Skin epidermis (tissue), 12 donors: ENCODE measurements at regions not wholly inside any gene's neighbourhood (a gene's known extent, or its start where the extent isn't known, plus 50 kb on each side); places are given as distances from the start of the nearest gene placed in this dataset.
"Not testable (repeated sequence)": the region's sequence is repeated elsewhere in the genome, so short reads cannot be mapped to it uniquely, and the experiment has no call there.

Experiments
- H3K27ac ChIP-seq, 21 experiments: fragments of 200-600 bp; sonication (generic) in 11 of 21; one replicate each; pipeline ENCODE4 v1.5.0; 2020; ENCODE audit warnings: mild to moderate bottlenecking in 3 of 21, inconsistent platforms in 2 of 21, moderate library complexity in 2 of 21
- H3K4me3 ChIP-seq, 7 experiments: fragments of 200-600 bp; sonication (generic) in 2 of 7; one replicate each; pipeline ENCODE4 v1.5.0; 2020; ENCODE audit warnings: inconsistent platforms in 2 of 7, mild to moderate bottlenecking in 2 of 7, moderate library complexity in 1 of 7

GRCh38 chr1:232177438-232177837 lies 452.5 kb downstream of the SIPA1L2 start:
- no peak overlapping the region for H3K4me3 ChIP-seq
- H3K27ac ChIP-seq, result no peak overlapping the region

GRCh38 chr1:232176222-232176621 lies 453.7 kb downstream of the SIPA1L2 start:
- Histone ChIP-seq H3K4me3 (no peak overlapping the region), H3K27ac (no peak overlapping the region)

- H3K4me3 ChIP-seq, result no peak overlapping the region
- no peak overlapping the region for H3K27ac ChIP-seq
Measured at GRCh38 chr1:232174306-232174705, 455.6 kb downstream of the SIPA1L2 start.

- no peak overlapping the region for H3K27ac ChIP-seq
- no peak overlapping the region for H3K4me3 ChIP-seq
Measured at GRCh38 chr1:232172563-232172962, 457.4 kb downstream of the SIPA1L2 start.

- H3K4me3 ChIP-seq, result no peak overlapping the region
Measured at GRCh38 chr1:232170909-232171308, 459.0 kb downstream of the SIPA1L2 start.

GRCh38 chr1:232169436-232169835 lies 460.5 kb downstream of the SIPA1L2 start:
- no peak overlapping the region for H3K27ac ChIP-seq
- no peak overlapping the region for H3K4me3 ChIP-seq

More at GRCh38 chr1:232170909-232171308, 459.0 kb downstream of the SIPA1L2 start:
- no peak overlapping the region for H3K27ac ChIP-seq

- H3K27ac ChIP-seq, result no peak overlapping the region
Measured at GRCh38 chr1:232168508-232168907, 461.4 kb downstream of the SIPA1L2 start.

GRCh38 chr1:232166942-232167341 lies 463.0 kb downstream of the SIPA1L2 start:
- Histone ChIP-seq H3K4me3 (no peak overlapping the region), H3K27ac (no peak overlapping the region)

More at GRCh38 chr1:232168508-232168907, 461.4 kb downstream of the SIPA1L2 start:
- H3K4me3 ChIP-seq, result no peak overlapping the region

- Histone ChIP-seq H3K27ac (no peak overlapping the region), H3K4me3 (no peak overlapping the region)
Measured at GRCh38 chr1:232164078-232164963, 465.6 kb downstream of the SIPA1L2 start.

GRCh38 chr1:232163533-232163932 lies 466.4 kb downstream of the SIPA1L2 start:
- Histone ChIP-seq H3K27ac (no peak overlapping the region), H3K4me3 (no peak overlapping the region)

- no peak overlapping the region for H3K27ac ChIP-seq
- no peak overlapping the region for H3K4me3 ChIP-seq
Measured at GRCh38 chr1:232162001-232162400, 467.9 kb downstream of the SIPA1L2 start.

GRCh38 chr1:232158558-232158957 lies 471.4 kb downstream of the SIPA1L2 start:
- not testable (repeated sequence) for H3K27ac ChIP-seq, H3K4me3 ChIP-seq

- H3K27ac ChIP-seq, H3K4me3 ChIP-seq: not testable (repeated sequence)
Measured at GRCh38 chr1:232156070-232156469, 473.9 kb downstream of the SIPA1L2 start.

- H3K27ac ChIP-seq, result no peak overlapping the region
- no peak overlapping the region for H3K4me3 ChIP-seq
Measured at GRCh38 chr1:232153652-232154051, 476.3 kb downstream of the SIPA1L2 start.

- no peak overlapping the region for H3K27ac ChIP-seq
- no peak overlapping the region for H3K4me3 ChIP-seq
Measured at GRCh38 chr1:232150770-232151548, 479.0 kb downstream of the SIPA1L2 start.

GRCh38 chr1:232149287-232150201 lies 480.4 kb downstream of the SIPA1L2 start:
- no peak overlapping the region for H3K4me3 ChIP-seq
- peak overlapping the region in 1 of 21 experiments; percentile 3 for H3K27ac ChIP-seq

GRCh38 chr1:232147215-232147614 lies 482.7 kb downstream of the SIPA1L2 start:
- no peak overlapping the region for H3K27ac ChIP-seq
- no peak overlapping the region for H3K4me3 ChIP-seq

GRCh38 chr1:232146514-232146913 lies 483.4 kb downstream of the SIPA1L2 start:
- no peak overlapping the region for H3K27ac ChIP-seq
- no peak overlapping the region for H3K4me3 ChIP-seq

GRCh38 chr1:232145768-232146167 lies 484.2 kb downstream of the SIPA1L2 start:
- Histone ChIP-seq H3K27ac (no peak overlapping the region), H3K4me3 (no peak overlapping the region)
